Prostate gland (tissue), 2 donors: ENCODE measurements at regions not wholly inside any gene's neighbourhood (a gene's known extent, or its start where the extent isn't known, plus 50 kb on each side); places are given as distances from the start of the nearest gene placed in this dataset.

Source experiments
- CTCF ChIP-seq, 4 experiments: fragments of 200-600 bp in 2 of 4; fragments of 450-650 bp in 2 of 4; sonication (generic) in 2 of 4; IDR thresholded peaks; 1 replicate in 3 of 4; 2 replicates in 1 of 4; pipeline ENCODE4 v1.5.1; 2016 to 2019; ENCODE audit warnings: antibody characterized with exemption in 4 of 4, mild to moderate bottlenecking in 2 of 4, moderate library complexity in 2 of 4
- POLR2A ChIP-seq: fragments of 450-650 bp; IDR thresholded peaks from one replicate; pipeline ENCODE4 v1.6.1; 2016; ENCODE audit warnings: antibody characterized with exemption, mild to moderate bottlenecking
- POLR2AphosphoS5 ChIP-seq: sonication (generic); formaldehyde crosslinking; IDR thresholded peaks from one replicate; pipeline ENCODE4 v1.6.1; 2017; ENCODE audit warnings: antibody characterized with exemption

- TF ChIP-seq CTCF (IDR thresholded peaks at IDR 0.05), result no peak
- TF ChIP-seq POLR2A, result no peak
- no peak for TF ChIP-seq POLR2AphosphoS5
Measured at GRCh38 chr4:189613207-189613606, 327.5 kb upstream of the FRG1 start.
